ENCODE measurements at regions not wholly inside any gene's neighbourhood (a gene's known extent, or its start where the extent isn't known, plus 50 kb on each side); places are given as distances from the start of the nearest gene placed in this dataset.
"Not testable (repeated sequence)": the region's sequence is repeated elsewhere in the genome, so short reads cannot be mapped to it uniquely, and the experiment has no call there.

DNA sequence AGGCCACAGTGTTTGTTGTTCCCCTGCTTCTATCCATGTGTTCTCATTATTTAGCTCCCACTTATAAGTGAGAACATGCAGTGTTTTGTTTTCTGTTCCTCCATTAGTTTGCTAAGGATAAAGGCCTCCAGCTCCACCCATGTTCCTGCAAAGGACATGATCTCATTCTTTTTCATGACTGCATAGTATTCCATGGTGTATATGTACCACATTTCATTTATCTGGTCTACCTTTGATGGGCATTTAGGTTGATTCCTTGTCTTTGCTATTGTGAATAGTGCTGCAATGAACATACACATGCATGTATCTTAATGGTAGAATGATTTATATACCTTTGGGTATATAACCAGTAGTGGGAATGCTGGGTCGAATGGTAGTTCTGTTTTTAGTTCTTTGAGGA, 62.5 kb upstream of the HSPB3 start:
- TF ChIP-seq, protein P1, sequence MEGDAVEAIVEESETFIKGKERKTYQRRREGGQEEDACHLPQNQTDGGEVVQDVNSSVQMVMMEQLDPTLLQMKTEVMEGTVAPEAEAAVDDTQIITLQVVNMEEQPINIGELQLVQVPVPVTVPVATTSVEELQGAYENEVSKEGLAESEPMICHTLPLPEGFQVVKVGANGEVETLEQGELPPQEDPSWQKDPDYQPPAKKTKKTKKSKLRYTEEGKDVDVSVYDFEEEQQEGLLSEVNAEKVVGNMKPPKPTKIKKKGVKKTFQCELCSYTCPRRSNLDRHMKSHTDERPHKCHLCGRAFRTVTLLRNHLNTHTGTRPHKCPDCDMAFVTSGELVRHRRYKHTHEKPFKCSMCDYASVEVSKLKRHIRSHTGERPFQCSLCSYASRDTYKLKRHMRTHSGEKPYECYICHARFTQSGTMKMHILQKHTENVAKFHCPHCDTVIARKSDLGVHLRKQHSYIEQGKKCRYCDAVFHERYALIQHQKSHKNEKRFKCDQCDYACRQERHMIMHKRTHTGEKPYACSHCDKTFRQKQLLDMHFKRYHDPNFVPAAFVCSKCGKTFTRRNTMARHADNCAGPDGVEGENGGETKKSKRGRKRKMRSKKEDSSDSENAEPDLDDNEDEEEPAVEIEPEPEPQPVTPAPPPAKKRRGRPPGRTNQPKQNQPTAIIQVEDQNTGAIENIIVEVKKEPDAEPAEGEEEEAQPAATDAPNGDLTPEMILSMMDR (IDR thresholded peaks at IDR 0.05): not testable (repeated sequence)
- TF ChIP-seq EZH2 (IDR thresholded peaks at IDR 0.05; ENCODE audit: borderline replicate concordance, insufficient read depth, low read depth, low read length, poor library complexity, severe bottlenecking): not testable (repeated sequence)
